DMS153 treated with DMSO at 0.1 percent for 48 hours (cell line): ENCODE measurements at regions not wholly inside any gene's neighbourhood (a gene's known extent, or its start where the extent isn't known, plus 50 kb on each side); places are given as distances from the start of the nearest gene placed in this dataset.

ENCODE experiments used
- DNase-seq: peaks from one replicate; lab custom pipeline; 2025; ENCODE audit not compliant: unreplicated experiment; lab: John Stamatoyannopoulos, UW

DNA sequence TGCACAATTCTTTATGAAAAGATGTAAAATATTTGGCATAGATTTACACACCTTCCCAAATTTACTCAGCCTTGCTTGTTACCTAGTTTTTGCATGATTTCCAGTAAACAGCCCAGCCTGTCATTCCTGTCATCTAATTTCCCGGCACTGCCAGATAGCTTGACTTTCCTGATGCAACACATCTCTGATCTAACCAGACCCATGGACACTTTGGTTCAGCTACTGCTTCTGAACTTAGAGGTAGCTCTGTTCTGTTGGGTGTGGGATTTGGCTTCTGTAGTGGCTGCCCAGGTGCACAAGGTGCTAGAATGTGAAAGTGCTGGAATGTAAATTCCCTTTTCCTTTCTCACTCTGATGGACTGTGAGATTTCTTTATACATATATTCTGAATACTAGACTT is 1033.5 kb downstream of the SLITRK1 start:
- DNase-seq: no peak

DNA sequence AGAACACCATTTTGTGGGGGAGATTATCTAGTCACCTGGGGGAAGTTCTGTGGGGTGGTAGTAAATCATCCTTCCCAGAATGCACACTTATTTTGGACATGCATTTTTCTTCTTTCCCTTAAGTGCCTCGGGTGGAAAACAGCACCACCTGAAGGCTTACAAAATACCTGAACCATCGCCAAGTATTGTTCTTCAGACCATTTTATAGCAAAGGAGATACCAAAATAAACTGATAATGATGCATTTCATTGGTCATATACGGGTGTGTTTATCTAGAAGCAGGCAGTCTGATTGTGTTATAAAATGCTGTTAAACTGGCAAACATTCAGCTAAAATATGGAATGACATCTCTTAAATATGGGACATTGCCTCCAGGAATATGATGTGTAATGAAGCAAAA is 1034.7 kb downstream of the SLITRK1 start:
- DNase-seq: no peak

DNA sequence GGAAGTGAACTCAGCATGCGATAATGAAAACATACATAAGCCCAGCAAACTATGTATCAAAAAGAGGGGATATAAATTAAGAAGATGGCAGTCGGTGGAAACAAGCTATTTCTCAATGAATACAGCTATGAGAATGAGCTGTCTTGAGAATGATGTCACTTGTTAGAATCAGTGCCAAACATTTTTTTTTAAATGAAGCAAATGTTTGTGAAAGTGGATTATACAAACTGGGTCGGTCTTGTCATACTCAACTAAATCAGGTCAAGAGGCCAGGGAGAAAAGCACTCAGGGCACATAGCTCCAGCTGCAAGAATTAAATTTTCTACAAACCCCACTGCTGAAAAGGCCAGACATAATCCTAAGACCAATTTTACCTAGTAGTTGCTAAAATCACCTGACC is 1048.4 kb downstream of the SLITRK1 start:
- no peak for DNase-seq

DNA sequence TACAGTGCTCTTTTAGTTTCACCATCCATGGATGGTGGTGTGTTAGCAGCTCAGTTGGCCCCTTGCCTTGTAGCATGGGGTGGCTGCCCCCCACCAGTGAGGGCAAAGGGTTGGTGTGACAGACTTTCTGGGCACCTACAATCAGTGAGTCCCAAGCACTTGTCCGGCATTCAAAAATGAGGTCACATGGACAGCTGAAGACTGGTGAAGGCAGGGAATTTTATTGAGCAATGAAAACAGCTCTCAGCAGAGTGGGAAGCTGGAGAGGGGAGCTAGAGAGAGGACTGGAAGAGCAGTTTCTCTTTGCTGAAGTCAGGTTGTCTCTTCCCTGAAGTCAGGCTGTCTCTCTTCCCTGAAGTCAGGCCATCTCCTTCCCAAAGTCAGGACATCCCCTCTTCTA is 1053.2 kb downstream of the SLITRK1 start:
- DNase-seq: no peak

DNA sequence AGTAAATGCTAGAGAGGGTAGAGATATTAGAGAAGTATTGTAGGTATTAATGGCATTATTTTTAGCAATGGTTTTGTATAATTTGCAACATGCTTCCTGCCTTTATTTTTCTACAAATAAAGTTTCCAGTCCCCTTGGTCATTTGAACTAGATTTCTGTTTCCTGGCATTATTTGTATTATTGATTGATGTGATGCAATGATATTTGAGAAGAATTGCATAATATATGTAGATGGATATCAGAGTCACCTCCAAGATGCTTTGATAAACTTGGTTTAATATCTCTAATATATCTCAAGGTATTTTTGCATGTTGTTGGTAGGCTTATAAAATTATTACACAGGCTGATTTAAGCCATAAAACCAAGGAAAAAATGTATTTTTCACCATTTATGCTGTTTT is 1054.5 kb downstream of the SLITRK1 start:
- no peak for DNase-seq

DNA sequence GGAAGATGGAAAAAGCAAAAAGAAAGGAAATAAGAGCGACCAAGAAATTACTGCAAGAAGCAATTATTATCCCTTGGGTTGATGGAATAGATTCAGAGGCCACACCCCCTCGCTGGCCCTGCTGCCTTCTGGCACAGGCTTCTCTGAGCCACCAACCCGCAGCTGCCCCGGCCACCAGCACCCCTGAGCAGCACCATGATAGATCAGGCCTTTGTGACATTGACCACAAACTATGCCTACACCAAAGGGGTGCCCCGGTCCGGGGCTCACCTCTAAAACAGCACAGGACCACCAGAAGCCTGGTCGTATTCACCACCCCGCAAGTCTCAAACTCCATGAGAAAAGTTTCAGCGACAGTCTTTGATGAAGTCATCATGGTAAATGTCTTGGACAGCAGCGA is 1059.3 kb downstream of the SLITRK1 start:
- no peak for DNase-seq

DNA sequence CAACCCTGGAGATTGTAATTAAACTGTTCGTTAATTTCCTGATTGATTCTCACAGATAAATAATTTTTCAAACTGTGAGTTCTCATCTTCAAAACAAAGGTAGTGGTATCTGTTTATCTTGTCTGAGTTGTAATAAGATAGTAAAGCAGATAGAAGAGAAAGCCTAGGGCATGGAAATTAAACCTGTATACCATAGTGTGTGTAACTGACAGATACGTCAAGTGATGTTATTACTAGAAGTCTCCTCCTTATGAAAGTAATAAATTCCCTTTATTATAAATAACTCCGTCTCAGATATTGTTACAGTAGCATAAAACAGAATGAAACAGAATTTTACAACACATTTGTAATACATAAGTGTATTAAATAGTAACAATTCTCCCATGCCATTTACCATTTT is 1065.1 kb downstream of the SLITRK1 start:
- DNase-seq: no peak

DNA sequence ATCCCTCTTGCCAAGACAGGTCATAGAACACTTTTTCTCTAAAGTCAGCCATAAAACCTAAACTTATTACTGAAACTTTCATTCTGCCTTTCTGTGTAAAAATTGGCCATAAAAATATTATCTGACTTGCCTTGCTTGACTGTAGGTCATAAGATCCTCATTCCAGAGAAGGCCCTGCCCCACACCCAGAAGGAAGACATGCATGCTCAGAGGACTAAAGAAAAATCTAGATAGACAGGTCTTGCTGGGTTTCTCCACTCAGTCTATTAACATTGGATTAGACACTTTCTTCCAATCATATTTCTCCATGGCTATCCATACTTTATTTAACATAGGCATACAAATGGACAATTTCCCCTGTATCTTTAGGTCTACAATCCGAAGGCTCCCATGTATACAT is 1066.5 kb downstream of the SLITRK1 start:
- DNase-seq: no peak

DNA sequence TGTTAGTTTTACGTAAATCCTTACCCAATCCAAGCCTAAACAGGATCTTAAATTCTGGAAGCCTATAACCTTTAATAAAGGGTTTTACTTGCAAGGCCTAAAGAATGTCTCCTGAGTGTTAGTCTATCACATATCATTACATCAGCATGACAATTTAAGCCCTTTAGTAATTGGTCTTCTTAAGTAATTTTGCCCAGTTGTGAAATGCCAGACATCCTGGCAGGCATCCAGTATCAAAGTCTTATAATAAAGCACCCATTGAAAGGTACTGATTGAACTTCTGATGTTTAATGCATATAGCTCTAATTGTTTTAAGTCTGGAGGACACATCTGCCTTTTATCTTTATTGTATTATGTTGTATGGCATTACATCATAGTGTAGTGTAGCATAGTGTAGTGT is 1078.9 kb downstream of the SLITRK1 start:
- no peak for DNase-seq

DNA sequence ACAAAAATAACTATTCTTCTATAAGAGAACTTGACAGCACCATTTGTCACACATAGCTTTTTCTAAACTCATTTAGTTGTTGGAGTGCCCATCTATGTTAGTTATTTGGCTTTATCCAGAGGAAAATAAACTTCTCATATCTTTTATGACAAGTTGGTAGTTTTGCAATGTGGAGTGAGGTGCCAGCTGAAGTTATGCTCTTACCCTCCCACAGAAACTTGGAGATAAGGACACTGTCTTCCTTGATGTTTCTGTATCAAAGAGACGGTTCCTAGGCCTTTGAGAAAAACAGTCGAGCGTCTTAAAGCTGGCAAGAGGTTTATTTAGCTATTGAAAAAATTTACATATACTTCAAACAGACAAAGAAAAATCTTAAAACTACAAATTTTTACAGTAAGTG is 1079.7 kb downstream of the SLITRK1 start:
- no peak for DNase-seq

DNA sequence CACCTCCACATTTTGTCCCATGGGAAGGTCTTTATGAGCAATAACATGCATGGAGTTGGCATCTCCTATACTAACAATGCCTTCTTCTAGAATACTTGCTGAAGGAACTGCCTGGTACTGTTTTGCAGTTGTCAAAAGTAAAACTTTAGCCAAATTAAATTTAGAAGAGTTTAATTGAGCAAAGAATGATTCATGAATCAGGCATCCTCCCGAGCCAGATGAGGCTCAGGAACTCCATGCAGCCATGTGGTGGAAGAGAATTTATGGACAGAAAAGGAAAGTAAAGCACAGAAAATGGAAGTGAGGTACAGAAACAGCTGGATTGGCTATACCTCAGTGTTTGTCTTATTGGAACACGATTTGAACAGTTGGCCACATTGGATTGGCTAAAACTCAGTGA is 1081.9 kb downstream of the SLITRK1 start:
- DNase-seq: no peak

DNA sequence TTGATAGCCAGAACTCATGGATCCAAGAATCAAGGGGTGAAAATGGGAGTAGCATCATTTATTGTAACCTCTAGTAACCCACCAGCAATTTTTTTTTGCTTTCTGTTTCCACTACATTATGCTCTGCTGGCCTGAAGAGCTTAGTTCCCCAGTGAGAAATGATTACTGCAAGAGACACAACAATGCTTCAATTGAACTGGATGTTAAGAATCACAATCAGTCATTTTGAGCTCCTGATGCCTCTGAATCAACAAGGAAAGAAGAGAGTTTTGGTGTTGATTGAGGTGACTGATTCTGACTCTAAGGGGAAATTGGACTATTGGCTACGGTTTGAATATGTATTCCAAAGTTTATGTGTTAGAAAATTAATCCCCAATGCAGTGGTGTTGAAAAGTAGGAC is 1084.4 kb downstream of the SLITRK1 start:
- no peak for DNase-seq

DNA sequence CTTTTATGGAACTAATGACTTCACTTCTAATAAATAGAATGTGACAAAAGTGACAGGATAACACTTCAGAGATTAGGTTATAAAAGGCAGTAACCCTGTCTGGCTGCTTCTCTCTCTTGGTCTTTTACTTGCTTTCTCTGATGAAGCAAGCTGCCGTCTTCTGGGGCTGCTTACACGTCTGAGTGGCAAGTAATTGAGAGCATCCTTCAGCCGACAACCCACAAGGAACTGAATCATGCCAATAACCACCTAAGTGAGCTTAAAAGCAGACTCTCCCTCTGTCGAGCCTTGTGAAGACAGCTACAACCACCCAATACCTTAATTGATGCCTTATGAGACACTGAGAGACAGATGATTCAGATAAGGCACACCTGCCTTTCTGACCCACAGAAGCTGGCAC is 1091.2 kb downstream of the SLITRK1 start:
- no peak for DNase-seq

DNA sequence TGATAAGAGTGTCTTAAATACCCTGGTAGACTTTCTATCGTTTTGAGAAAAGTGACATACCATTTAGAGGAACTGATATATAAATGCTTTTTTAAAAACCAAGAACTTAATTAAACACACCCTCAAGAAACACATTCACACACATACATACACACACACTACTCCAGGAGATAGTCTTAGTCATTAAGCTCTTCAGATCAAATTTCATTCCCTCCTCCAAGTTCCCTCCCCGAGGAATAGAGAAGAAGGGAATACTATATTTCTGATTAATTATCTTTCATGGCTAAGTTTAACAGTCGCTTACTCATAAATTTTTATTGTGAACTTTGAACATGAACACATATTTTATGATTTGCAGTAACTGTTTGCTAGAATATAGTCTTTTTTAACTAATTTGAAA is 1109.5 kb downstream of the SLITRK1 start:
- DNase-seq: no peak

DNA sequence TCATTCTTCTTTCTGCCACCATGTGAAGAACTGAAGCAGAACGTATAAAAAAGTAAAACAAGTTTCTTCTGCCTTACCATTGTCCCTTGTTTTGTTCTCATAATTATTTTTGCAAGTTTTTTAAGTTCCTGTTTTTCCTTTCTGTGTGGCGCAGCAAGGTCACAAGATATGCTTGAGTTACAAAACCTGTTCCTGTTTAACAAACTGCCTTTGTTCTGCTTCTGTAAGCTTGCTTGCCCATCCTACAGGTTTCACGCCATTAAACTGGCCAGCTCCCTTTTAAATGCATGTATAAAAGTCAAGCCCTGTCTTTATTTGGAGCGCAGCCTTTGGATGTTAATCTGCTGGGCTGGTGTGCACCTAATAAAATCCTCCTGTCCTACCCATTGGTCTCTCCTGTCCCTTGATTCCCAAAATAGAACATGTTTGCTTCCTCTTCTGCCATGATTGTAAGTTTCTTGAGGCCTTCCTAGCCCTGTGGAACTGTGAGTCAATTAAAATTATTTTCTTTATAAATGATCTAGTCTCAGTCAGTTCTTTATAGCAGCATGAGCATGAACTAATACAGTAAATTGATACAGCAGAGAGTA is 1115.4 kb downstream of the SLITRK1 start:
- no peak for DNase-seq

DNA sequence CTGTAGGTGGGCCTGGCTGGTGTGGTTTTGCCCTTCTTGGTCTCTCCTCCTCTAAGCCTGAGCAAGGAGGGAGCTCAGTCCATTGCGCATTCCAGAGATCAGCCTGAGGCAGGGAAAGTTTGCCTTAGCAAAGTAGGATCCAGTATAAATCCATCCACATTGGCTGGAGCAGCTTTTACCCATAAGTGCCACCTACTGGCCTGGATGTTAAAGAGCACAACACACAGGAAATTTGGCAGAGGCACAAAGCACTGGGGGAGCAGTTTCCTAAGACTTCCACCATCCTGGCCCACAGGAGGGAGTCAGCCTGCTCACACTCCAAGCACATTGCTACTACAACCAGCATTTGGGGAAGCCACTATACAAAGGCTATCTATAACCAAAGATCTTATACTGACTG is 1124.2 kb downstream of the SLITRK1 start:
- DNase-seq: no peak

DNA sequence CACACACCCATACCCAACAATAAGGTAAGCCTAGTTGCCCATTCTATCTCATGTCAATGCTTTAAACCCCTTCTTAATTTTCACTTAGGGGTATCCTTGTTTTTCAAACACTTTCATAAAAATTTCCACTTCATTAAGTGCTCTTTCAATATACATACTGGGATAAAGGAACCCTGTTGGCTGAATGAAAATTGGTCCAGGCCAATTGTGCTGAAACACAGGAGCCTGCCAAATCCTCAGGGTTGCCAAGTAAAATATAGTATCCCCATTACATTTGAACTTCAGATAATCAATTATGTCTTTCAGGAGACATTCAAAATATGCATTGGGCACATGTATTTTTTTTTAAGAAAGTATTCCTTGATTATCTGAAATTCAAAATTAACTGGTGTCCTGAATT is 1131.1 kb downstream of the SLITRK1 start:
- no peak for DNase-seq

DNA sequence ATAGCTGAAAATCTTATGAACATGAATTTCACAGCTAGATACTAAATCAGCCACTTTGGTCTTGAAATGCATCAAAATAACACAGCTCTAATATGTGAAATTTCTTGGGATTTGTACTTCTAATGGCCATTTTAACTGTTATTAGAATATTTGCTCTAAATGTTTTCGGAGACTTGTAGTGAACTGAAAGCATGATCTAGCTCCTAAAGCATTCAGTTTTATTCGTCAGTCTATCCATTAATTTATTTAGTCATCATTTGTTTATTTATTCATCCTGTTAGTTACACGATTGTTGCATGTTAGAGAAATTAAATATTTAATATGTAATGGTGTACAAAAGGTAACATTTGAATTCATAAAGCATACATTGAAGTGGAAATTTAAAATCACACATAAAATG is 1132.7 kb downstream of the SLITRK1 start:
- no peak for DNase-seq

DNA sequence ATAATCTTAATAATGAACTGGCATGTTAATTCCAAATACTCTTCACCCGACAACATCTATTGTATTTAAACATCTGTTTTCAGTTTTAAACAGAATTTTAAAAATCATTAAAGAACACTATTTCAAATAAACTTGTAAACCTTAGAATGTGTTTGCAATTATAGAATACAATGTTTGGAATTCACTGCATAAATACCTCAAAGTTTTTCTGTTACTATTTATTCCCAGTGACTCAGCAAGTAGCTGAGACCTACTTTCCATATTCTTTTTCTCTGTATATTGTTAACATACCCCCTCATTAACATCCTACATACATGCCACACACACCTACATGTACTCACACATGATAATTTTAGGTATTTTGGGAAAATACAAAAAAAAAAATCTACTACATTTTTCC is 1134.3 kb downstream of the SLITRK1 start:
- no peak for DNase-seq

DNA sequence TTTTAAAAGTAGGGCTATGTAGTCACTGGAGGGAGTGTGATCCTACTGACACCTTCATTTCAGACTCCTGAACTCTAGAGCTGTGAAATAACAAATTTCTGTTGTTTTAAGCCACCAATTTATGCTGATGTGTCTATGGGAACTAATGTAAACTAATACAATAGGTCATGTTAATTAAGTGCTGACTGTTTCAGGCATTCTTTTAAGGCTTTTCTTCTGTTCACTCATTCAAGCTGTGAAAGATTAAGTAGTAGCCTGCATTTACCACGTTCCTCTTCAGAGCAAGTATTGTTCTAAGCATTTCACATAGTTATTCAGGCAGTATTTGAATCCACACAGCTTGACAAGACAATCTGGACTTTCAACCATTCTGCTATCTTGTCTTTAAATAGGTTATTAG is 1135.0 kb downstream of the SLITRK1 start:
- no peak for DNase-seq

DNA sequence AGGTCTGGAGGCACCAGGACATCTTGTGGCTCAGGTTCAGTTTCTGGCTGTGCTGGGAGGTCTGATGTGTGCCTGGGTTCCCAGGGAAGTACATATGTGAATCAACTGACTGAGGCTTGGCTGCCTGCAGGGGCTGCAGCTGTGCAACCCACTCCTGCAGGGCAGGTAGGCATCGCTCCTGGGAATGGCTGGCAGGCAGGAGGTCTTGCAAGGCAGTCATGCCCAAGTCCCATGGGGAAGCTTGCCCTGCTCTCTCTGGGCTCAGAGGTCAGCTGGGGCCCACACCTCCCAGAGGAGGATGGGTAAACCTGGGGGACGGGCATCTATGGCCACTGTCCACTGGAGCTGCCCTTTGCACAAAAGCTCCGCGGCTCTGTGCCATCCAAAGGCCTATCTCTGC is 1141.8 kb downstream of the SLITRK1 start:
- no peak for DNase-seq

DNA sequence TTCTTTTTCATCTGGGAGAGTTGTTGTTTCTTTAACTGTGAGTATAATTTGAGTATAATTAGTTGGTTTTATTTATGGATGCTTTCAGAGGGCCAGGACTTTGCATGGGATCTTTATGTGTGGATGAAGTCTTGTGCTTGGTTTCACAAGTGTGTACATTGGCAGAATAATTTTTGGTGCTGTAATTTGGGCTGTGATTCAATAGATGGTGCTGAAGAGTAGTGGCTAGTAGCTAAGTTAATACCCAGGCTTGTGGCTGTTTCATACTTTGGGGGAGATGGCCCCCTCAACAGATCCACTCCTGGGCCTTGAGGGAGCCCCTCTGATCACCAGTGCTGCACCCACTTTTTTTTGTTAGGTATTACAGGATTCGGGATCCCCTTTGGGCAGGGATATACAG is 1142.4 kb downstream of the SLITRK1 start:
- DNase-seq: no peak

DNA sequence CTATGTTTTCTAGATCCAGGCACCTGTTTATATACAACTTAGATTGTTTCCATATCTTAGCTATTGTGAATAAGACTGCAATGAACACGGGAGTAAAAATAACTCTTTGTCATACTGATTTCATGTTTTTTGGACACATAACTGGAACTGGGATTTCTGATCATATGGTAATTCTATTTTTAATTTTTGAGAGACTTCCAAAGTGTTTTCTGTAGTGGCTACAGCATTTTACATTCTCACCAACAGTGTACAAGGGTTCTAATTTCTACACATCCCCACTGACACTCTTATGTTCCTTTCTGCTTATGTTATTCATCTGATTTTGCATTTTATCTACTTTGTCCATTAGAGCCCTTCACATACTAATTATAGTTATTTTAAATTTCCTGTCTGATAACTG is 1152.9 kb downstream of the SLITRK1 start:
- DNase-seq: no peak

DNA sequence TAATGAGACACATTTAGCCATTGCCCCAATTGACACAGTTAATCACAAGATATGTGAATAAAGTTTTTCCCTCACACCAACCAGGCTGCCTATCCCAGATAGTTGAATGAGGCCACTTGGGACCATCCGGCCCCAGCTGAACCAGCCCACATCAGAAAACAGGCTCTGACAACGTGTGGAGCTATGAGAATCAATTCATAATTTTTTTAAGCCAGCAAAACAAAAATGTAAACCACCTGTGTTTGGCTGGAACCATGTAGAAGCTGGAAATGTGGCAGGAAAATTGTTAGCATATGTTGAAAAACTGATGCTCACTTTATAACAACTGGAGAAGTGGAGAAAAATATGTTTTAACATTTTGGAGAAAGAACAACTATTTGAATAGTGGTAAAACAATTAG is 1161.3 kb downstream of the SLITRK1 start:
- no peak for DNase-seq
